NCI-H82 (cell line): ENCODE measurements at regions not wholly inside any gene's neighbourhood (a gene's known extent, or its start where the extent isn't known, plus 50 kb on each side); places are given as distances from the start of the nearest gene placed in this dataset.

ENCODE experiments used
- DNase-seq: peaks from one replicate; lab custom pipeline; 2025; lab: John Stamatoyannopoulos, UW

DNA sequence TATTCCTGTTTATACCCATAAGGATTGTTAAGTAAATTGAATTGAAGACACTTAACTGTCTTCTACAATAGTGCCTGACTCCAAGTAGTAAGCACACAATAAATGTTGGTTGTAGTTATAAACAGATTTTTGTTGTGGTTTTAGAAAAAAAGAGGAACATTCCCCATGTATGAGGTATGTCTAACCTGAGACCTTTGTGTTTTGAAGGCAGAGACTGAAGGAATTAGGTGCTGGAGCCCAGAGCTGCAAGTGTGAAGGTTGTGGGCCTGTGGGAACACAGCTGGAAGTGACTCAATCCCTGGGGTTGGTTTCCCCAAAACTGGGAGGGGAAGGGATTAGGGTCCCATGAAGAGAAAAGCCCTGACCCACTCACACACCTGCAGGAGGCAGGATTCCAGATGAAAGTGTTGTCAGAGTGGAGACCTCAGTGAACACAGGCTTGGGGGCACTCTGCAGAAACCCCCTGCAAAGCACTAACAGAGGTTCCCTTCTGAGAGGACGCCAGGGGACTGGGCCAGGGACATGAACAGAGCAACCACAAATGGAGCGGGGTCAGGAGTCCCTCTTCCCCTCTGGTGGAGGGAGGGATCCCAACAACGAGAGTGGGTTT lies 265.1 kb upstream of the KLF14 start:
- DNase-seq: no peak

DNA sequence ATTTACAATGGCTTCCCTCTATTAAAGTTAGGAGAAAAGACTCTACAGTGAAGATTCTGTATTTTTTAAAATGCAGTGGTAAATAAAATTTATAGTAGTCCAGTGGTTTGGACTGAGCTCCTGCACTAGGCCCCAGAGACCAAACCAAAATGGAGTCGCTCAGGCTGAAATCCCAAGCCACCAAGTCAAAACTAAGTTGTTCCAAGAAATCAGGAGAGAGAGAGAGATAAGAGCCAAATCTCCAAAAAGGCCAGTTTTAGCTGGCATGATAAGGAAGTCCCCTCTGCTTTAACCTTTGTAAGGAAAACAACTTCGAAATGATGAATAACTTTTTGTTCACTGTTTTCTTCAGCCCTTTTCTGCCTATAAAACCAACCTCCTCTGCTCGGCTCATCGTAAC lies 265.9 kb upstream of the KLF14 start:
- no peak for DNase-seq

DNA sequence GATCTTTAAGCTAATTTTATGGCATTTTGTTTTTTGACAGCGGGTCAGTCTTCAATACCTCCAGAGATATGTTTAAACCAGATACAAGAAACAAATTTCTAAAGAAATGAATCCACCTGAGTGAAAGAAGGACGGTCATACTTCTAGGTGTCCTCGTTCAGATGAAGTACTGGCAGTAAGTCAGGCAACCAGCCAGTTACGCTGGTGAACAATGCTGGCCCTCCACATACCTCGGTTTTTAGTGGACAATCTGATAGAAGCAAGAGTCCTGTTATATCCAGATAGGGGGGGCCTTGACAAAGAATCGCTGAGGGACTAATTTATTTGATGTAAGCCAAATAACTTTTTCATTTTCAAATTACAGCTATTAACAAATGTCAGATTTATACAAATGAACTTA lies 266.4 kb upstream of the KLF14 start:
- DNase-seq: no peak

DNA sequence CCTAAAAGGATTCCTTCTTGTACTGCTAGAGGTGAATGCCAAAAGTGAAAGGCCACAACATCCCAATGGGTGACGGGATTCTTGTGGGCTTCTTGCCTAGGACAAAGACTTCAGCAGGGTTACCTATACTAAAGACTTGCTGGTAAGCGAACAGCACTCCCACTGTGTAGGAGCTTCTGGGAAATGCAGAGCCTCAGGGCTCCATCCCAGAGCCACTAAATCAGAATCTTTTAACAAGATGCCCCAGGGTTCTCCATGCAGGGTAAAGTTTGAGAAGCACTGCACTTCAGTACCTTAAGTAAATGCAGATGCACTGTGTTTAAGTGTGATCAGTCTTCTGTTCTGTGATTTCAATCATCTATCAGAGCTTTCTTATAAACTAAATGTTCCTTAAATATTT lies 266.9 kb upstream of the KLF14 start:
- no peak for DNase-seq

DNA sequence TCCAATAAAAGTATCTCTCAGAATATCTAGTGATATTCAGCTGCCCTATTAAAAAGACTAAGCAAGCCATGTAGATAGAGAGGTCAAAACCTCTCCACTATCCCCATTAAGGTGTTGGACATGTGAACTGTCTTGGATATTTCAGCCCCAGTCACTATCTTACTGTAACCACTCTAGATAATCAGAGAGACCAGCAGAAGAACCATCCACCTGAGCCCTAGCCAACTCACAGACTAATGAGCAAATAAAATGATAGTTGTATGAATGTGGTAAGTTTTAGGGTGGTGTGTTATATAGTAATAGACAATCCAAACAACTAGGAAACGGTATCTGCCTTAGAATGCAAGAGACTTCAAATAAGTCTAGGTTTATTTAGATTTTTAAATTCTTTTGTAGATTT lies 268.6 kb upstream of the KLF14 start:
- DNase-seq: no peak

DNA sequence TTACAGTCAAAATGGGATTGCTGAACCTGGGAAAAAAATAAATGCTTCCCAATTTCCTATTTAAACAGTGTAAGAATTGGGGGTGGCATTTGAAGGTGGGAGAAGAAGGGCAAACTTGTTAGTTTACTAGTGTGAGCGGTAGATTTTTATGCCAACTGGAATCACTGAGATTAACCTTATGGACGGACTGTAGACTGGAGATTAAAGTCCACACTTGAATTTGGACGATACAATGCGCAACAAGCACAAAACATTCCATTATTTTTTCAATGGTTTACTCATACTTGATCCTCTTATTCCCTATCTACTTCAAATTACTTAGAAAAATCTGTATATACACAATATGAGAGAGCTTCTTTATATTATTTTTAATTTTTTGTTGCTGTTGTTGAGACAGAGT lies 269.6 kb upstream of the KLF14 start:
- DNase-seq: no peak

DNA sequence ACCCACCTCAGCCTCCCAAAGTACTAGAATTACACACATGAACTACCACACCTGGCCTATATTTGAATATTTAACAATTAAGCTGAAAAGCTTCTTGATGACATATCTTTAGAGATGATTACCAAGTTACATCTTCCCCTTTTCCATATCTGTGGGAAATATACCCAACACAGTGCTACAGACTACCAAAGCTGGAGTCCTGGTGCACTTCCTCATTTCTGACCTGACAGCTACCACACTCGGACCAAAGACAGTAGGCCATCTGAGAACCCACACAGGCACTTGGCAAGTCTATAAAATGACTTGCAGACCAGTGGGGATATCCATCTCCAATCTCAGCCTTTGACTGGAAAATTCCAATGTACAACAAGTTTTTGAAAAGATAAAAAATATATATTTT lies 270.4 kb upstream of the KLF14 start:
- no peak for DNase-seq

DNA sequence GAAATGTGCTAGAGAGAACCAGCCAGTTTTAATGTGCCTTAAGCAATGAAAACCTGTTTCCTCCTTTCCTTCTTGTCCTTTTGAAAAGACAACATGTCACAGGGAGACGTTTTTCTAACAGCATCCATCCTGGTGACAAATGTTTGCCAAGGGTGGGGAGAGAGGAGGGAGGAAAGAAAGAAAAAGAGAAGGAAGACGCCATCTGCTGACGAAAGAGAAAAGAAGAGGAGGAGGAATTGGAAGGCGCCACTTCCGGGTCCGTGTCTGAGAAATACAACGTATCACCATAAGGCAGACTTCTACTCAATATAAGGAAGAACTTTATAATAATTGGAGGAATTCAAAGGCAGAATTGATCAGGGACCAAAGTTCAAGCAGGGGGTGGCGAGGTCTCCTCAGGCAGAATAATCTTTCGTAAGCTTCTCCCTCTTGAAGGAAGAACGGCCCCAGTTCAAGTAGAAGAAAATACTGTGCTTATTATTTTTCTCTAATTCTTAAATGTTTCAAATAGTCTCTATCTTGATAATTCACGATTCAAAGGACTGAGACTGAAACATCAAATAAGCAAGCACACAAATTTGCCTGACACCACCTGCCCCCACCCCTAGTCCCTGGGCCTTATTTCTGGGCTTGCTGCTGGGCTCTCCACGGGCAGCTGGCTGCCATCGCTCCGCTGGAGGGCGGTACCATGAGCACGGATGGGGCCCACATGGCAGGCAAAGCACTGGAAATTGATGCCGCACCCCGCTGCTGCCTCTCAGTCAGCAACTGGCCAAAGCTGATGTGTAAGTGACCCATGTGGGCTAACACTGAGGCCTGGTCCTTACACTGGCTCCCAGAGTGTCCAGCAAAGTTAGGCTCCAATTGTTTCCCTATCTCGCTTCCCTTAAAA lies 273.7 kb upstream of the KLF14 start:
- peak; percentile 45 for DNase-seq

DNA sequence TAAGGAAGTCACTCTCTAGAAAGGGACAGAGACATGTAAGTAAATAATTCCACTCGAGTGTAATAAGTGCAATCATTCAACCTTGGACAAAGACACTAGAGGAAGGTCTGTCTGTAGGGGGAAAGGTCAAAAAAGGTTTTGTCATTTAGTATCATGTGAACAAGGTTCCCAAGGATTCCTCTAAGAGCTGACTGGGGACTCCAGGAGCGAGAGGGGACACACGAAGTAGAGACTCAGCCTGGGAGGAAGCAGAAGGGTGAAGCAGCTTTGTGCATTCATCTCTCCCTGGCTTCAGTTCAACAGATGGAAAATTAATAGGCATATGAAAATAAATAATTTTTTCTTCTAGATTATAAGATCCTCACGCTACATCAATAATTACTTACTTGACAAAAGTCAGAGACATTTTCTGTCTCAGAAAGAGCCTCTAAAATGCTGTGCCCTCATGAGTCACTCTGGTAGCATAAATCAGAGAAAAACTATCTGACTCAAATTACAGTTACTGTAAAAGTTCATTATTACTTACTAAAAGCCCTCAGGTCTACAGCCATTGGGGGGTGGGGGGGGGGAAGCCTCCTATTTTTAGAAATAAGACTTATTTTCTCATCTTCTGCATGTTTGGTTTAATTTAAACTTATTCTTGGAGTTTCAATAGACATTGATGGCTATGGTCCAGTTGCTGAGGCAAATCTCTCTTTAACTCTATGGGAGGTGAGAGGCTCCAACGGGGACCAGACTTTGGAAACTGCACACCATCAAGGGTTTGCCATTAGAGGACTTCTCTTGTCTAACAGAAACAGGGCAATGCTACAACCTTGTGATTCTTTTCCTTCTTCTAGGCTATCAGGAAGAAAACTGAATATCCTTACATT lies 275.1 kb upstream of the KLF14 start:
- no peak for DNase-seq

DNA sequence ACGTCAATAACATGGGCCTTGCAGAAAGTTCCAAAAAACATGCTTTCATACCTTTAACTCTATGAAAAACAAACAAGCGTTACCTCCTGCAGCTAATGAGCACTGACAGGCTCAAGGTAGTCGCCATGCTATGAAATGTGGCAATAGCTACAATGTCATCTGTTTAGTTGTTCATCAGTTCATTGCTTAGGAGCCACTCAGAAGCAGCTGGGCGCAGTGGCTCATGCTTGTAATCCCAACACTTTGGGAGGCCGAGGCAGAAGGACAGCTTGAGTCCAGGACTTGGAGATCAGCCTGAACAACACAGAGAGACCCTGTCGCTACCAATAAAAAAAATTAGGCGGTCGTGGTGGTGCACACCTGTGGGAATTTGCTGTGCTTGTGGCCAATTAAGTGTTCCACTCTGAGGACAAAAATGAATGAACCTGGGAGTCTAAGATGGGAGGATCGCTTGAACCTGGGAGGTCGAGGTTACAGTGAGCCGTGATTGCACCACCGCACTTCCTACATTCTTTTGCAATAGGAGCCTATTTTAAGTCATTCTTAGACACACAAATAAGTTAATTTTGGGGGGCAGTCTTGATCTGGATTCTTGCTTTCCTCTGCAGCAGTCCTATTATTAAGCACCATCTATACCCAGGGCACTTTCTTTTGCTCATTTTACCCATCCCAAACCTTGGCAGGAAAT lies 276.2 kb upstream of the KLF14 start:
- DNase-seq: no peak

DNA sequence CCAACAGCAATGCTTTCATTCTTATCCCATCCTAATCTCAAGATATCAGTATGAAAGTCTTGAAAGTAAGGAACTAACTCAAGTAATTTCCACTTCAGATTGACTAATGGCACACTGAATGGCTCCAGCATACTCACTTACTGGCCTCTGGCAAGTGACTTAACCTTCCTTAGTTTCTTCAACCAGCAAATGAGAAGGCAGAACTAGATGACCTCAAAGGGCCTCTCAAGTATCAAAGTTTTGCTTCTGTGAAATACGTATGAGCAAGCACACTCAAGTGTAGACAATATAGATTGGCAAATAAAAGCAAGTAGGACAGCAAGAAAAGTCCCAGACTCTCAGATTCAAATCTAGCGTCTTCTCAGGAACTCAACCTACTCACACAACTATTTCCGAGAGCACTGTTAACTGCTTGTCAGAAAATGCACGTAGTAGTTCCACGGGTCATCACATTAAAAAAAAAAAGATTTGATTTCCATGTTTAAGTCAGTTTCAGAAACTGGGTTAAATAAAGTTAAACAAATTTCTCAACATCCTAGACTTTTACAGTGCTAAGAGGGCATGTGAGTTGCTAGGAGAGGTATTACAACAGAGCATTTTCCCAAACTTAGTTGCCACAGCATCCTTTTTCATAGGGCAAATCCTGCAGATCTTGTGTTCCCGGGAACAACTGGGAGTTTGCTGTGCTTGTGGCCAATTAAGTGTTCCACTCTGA lies 276.9 kb upstream of the KLF14 start:
- DNase-seq: no peak

DNA sequence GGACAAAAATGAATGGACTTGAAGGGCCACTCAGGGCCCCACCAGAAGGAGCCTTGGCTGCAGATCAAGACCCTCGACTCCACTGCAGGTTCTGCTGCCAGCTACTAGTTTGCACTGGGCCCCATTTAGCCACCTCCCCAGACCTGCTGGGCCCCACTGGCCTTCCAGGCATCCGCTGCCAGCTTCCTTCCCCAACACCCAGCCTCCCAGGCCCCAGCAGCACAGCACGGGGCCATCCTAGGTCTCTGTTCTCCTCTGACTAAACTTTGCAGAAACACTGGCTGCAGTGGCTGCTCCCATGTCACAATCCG lies 277.4 kb upstream of the KLF14 start:
- DNase-seq: no peak

DNA sequence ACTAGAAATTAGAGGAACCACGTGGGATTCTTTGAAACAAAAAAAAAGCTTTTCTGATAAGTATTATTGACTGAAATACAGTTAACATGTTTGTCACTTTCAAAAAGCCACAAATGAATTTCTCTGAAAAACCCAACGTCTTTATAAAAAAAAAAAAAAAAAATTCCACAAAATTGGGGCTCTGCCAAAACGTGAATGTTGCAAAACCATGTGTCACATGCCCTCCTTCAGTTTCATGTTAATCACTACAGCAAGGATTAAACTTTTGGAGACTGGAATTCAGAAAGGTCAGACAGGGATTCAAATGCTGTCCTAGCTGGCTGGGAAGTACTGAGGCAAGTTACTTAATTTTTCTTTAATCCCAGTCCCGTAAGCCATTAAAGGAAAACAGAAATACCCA lies 278.0 kb upstream of the KLF14 start:
- peak; percentile 13 for DNase-seq

DNA sequence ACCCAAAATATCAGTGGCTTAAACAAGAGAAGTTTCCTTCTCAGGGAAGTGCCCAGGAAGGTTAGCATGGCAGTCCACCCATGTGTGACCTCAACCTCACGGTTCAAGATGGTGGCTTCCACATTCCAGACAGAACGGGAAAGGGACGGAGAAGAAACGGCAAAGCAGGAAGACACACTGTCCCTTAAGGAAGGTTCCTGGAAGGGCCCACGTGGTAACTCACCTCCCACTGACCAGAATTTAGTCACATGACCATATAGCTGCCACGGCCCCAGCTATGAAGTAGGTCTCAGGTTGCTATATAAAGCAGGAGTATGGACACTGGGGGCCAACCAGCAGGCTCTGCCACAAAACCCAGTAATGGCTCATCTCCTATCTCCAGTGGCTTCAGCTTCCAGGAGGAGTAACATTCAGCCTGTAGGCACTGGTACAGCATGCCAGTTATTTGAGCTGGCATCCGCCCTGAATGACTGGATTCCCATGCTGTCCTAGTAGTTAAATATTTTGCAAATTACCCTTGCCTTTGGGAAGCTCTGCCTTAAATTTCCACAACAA lies 278.5 kb upstream of the KLF14 start:
- DNase-seq: no peak

DNA sequence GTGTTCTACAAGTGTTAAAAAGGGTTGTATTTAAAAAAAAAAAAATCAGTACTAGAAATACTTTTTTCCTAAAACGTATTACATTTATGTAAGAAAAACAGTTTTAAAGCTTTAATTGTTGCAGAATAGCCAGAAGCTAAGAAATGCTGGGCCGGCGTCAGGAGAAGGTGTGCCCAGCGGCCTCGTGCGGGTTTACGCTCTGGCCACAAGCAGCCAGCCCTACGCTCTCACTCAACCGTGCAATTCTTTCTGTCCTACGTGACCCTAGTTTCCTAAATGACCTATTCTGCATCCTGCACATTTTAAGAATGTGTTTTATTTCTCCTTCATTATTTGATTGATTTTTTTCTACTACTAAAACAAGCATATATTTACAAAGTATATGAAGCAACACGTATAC lies 279.7 kb upstream of the KLF14 start:
- DNase-seq: no peak

DNA sequence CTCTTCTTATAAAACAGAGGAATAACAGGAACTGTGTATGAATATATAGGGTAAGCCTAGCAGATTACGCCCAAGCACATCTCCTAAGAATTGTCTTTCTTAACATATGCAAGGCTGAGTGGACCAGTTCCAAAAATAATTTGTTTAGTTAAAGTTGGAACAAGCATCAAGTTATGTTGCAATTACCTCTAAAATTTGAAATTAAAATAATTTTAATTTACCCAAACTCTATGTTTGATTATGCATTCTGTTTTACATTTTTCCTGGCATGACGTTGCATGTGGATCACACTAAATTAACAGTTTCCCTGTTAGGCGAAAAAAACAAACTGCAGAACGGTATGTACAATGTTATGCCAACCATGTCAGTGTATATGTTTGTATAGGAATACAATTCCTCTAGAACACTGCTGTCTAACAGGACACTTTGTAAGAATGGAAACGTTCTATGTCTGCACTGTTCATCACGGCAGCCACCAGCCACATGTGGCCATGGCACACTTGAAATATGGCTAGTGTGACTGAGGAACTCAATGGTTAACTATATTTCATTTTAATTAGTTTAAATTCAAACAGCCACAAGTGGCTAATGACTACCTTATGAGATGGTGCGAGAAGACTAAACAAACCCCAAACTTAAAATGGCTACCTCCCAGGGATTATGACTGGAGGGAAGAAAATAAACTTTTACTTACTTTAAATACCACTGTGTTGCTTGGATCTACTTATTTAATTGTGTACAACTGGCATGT lies 281.1 kb upstream of the KLF14 start:
- no peak for DNase-seq

DNA sequence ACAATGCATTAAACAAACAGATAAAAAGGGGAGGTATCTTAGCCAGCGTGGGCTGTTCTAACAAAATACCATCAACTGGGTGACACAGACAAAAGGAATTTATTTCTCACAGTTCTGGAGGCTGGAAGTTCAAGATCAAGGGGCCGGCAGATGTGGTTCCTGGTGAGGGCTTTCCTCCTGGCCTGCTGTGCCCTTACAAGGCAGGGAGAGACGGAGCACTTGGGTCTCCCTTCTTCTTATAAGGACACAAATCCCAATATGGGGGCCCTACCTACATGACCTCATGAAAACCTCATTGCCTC lies 281.6 kb upstream of the KLF14 start:
- no peak for DNase-seq

DNA sequence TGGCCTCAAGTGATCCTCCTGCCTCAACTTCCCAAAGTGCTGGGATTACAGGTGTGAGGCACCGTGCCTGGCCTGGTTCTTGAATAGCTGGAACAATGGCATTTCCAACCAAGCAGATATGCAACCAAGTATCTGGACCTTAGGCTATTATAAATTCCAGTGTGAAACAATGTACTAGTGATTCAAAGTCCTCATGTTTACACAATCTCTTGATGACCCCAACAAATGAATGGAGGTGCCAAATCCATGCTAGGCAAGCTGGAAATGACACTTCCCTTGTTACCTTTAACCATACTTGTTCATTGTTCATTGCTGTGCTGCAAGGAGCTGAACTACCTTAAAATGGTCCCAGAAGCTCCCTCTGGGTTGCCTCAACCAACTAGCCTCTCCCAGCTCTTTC lies 282.2 kb upstream of the KLF14 start:
- DNase-seq: no peak

DNA sequence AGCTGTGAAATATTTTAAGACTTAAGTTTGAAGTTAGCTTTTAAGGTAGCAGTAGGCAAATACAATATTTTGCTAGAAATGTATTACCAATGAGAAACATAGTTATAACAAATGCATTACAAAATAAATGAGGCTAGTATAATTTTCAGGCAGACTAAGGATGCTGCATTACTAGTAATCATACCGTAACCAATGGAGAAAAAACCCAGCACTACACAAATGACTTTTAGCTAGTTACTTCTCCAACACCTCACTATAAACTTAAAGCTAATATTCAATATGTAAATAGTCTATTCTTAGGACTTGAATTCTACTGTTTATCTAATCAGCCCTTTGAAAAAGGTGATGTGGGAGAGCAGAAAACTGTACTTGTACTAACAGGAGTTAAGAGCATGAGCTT lies 285.3 kb upstream of the KLF14 start:
- no peak for DNase-seq

DNA sequence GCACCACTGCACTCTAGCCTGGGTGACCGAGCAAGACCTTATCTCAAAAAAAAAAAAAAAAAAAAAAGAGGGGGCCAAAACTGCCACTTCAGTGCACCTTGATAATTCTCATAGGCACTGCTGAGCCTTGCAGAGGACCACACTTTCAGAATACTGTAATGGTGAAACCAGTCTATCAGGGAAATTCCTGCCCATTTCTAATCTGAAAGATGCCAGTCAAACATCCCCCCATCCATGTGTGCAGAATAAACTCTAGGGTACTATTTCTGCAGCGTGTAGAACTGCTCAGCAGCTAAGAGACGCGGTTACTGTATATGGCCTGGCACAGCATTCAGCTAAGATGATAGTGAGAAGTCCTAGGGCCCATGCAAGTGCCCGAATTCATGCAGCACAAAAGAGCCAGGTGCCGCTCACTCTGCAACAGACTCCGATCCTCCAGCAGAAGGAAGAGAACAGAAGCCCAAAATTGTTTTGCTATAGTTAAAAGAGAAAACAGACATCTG lies 286.8 kb upstream of the KLF14 start:
- DNase-seq: no peak

DNA sequence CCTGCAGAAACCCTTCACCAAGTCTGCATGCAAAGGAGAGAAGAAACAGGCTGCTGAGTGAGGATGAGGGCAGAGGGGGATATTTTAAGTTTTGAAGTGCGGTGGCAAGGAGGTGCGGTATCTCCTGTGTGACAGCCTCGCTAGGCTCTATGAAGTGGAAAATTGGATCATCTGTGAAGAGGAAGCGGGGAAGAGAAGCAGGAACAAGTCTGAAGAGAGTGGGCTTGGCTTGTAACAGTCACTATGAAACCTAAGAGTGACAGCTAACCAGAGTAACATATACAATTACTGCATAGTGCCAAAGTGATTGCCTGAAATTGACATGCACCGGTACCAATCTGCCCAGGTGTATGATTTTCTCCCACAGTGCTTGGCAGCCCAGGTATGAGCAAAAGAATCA lies 287.5 kb upstream of the KLF14 start:
- no peak for DNase-seq
